OCI-LY7 (cell line): ENCODE measurements at regions not wholly inside any gene's neighbourhood (a gene's known extent, or its start where the extent isn't known, plus 50 kb on each side); places are given as distances from the start of the nearest gene placed in this dataset.

Source experiments
- CTCF ChIP-seq: fragments of 200-600 bp; sonication (generic); conservative IDR thresholded peaks from 2 replicates; pipeline ENCODE4 v1.5.1; 2014; ENCODE audit warnings: mild to moderate bottlenecking, antibody characterized with exemption, low read length, moderate library complexity, mixed read lengths
- EZH2phosphoT487 ChIP-seq: fragments of 200-600 bp; sonication (generic); IDR thresholded peaks from 2 replicates; pipeline ENCODE4 v1.6.1; 2018; ENCODE audit warnings: low read depth, borderline replicate concordance, mild to moderate bottlenecking, mixed run types, antibody characterized with exemption, low read length, moderate library complexity, mixed read lengths

- TF ChIP-seq CTCF (no peak), EZH2phosphoT487 (no peak)
These were observed 296.5 kb upstream of the MIR17HG start for GRCh38 chr13:91050970-91051369.
